HT-29 (cell line): ENCODE measurements at regions not wholly inside any gene's neighbourhood (a gene's known extent, or its start where the extent isn't known, plus 50 kb on each side); places are given as distances from the start of the nearest gene placed in this dataset.

Experiments
- DNase-seq: peaks from one replicate; pipeline ENCODE4 v3.0.0-alpha.2; 2015; ENCODE audit warnings: low spot score

GRCh38 chr13:44211704-44212346, 161.8 kb upstream of the SERP2 start:
- no peak for DNase-seq

DNA sequence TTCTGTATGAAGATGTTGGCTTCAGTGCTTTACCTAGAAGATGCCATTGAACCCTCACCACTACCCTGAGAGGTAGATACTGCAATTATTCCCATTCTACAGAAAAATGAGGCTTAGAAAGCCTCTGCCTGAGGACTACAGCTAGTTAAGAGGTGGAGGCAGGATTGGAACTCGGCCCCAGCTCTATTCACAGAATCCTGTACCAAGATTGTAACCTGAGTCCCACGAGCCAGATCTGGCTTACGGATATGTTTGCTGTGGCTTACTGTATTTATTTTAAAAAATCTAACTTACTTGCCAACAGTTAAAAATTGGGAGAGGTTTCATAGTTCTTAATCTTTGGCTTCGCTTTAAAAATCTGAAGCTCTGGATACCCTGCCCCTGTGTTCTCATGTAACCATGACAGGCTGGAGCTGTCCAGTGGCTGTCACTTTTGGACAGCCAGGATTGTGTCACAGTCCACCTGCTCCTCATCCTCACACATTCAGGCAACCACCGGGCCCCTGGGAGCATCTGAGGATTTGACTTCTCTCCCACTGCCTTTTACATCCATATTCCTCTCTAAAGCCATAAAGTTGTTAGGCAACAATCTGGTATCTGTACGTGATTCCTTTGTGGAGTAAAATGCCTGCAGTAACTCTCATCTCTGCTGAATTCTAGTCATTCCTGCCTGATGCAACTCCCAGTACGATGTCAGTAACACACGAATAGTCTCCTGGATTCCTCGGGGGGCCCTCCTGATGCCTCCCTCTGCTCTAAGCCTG, 160.8 kb upstream of the SERP2 start:
- no peak for DNase-seq

- DNase-seq = peak; percentile 89
Observed at GRCh38 chr13:44218501-44219240, 155.0 kb upstream of the SERP2 start.

DNA sequence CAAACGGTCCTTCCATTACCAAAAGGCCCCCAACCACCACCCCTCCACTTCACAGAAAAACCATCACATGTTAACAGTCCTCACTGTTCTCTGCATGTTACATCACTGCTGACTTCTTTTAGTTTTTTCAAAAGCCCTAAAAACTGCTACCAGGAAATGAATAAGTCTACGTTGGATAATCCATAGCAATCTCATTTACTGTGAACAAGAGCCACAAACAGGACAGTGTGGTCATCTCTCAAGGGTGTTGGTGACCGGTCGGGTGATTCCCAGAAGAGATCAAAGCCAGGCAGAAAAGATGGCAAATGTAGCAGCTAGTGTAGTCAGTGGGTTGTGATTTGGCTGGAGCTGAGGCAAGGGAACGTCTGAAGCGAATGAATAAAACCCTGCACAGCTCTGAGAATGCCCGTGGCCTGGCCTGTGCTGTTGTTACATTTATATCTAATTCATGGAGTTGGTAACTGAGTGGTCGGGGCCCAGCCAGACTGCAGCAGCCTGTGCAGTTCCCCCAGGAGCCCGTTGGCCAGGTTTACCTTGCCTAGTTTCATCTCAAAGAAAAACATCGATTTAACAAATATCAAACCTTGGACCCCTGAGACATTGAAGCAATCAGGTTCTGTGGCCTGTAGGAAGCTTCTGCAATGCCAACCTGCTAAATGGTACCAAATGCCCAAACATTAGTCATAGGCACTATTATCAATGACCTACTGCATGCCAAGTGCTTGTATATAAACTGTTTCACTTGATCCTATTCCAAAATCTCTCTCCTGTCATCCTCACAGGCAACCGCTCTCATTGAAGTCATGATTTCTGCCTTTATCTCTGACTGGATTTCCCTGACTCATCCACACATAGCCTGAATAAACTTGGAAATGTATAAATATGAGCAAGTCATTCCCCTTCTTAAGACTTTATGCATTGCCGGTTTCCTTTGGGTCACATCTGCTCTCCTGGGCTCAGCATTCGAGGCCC, 153.8 kb upstream of the SERP2 start:
- DNase-seq = no peak

GRCh38 chr13:44220948-44221347, 152.7 kb upstream of the SERP2 start:
- no peak for DNase-seq

DNA sequence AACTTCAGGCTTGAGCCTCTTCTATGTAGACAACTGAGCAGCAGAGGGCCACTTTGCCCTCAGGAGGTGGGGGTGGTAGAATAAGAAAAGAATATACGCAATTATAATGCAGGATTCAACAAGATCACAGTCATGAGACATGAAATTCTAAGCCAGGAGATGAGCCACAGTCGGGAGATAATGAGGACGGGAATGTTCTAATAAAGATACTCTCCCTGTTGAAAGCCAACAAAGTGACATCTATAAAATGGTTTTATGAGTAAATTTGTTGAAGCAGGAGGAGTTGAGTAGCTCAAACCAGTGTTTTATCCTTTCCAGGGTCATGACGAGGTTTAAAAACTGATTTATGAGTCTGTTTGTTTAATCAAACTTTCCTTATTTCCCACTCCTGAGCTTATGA, 152.0 kb upstream of the SERP2 start:
- DNase-seq = no peak

GRCh38 chr13:44223770-44224444, 149.7 kb upstream of the SERP2 start:
- DNase-seq = no peak

- DNase-seq = no peak
Observed at GRCh38 chr13:44224450-44225149, 149.0 kb upstream of the SERP2 start.

- DNase-seq = no peak
Observed at GRCh38 chr13:44229371-44230030, 144.1 kb upstream of the SERP2 start.

DNA sequence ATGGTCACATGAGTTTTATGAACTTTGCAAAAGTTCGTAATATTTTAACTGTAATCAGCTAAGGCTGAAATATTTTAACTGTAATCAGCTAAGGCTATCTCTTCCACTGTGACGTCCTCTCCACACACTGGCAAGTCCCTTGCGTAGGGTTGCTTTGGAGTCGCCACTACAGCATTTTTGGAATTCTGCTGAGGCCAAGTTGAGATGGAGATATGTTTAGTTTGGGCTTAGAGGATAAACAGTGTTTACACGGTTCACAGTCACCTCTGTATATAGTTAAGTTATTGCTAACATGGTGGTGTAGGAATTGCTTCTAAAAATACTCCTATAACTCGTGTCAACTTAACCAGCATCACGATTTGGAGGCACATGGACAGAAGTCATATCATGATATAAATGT, 143.6 kb upstream of the SERP2 start:
- DNase-seq = no peak

DNA sequence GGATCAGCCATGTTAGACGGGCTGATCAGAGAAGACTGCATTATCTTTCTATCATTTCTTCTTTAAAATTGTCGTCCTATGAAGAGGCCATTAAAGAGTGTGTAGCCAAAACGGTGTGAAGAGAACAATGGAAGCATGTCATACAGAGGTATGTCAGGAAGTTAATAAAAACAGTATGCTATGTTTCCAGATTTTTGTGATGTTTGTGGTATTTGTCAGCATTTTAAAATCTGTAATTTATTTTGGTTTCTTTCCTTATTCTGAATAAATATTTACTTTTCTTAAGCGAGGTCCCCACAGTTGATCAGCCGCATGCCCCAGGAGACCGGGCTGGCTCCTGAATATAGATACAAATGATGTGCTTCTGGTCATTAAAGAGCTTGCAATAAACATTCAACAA, 142.9 kb upstream of the SERP2 start:
- no peak for DNase-seq

DNA sequence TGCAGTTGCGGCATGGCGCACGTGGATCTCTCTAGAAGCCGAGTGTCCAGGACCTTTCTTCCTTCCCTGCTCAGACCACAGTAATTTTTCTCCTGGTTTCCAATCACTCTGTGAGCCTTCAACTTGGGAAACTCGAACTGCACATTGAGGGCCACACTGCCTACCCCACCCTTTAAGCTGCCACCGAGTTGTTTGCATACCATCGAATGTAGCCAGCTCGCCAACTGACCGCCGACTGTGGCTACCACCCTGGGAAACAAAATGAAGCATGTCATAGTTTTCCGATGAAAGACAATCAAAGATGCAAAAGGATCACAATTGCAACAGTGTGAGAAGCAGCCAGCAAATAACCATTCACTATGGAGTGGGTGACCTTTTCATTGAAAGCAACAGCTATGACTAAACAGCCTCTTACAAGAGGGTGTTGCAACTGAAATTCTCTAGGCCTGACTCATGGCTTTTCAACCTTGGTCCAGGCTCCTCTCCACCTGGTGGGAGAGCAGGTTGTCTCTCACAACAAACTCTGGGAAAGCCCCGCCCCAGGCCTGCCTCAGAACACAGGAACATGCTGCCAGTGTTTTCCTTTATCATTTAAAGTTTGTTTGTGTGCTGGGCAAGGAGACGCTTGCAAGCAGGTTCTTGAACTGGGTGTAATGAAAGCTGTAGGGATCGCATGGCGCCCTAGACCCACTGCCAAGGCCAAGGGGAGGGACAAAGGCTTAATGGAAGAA, 141.7 kb upstream of the SERP2 start:
- peak; percentile 98 for DNase-seq

GRCh38 chr13:44232774-44233173, 140.8 kb upstream of the SERP2 start:
- no peak for DNase-seq

DNA sequence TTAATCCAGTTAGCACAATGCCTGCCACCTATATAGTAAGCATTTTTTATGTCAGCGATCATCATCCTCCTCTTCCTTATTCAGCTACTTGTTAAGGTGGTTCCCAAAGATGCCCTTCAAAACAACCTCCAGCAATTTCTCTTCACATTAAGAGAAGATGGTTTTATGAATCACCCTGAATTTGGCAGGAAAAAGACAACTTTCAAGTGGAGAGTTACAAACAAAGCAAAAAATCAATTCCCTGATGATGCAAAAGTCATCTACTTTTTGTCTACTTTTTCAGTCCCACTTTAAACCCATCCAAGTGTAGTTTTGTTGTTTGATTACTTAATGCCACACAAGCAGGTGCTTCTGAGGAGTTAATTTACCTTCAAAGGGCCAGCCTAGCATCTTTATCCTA, 139.1 kb upstream of the SERP2 start:
- no peak for DNase-seq

- no peak for DNase-seq
Observed at GRCh38 chr13:44236370-44236769, 137.3 kb upstream of the SERP2 start.

DNA sequence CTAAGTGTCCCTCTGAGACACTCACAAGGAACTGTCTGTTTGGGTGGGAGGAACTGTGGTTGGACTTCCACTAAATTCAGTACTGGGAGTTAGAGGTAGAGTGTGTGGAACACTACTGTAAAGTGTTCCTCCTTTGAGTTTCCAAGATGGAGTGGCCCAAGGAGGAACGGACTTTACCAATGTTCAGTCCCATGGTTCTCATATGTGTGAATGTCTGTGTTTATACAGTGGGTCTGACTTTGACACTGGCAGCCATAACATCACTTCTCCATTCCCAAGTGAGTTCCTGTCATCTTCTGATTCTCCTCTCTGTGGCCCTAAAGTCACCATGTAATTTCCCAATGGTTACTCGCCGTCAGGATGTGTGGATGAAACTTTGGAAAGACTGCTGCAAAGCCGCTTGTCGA, 136.8 kb upstream of the SERP2 start:
- DNase-seq = no peak

DNA sequence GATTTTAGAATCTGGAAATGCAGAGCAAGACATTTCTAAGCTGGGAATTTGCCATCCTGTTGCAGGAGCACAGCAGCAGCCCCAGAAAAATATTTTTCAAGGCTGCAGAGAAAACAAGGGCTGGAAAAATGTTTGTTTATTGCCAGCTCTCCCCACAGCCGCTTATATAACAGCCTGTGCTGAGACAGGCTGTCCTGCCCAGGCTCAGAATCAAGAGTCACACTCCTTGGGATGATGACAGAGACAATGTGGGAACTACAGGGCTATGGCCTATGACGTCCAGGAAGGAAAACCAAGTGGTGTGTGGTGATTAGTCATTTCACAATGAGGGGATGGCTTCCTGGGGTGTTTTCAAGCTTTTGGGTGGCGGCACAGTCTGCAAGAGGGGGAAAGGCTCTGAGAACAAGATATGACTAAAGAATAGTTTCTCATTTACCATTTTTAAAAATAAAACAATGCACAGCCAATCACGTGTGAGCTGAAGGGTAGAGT, 136.3 kb upstream of the SERP2 start:
- DNase-seq = no peak

- DNase-seq = no peak
Observed at GRCh38 chr13:44237881-44238421, 135.7 kb upstream of the SERP2 start.
